WERI-Rb-1 (cell line): ENCODE measurements at regions not wholly inside any gene's neighbourhood (a gene's known extent, or its start where the extent isn't known, plus 50 kb on each side); places are given as distances from the start of the nearest gene placed in this dataset.

Experiments used
- DNase-seq: peaks from one replicate; pipeline ENCODE4 v3.0.0-alpha.2; 2020
- H3K27ac ChIP-seq: fragments of 250-450 bp; sonication (Bioruptor Pico); 2 replicates; pipeline ENCODE4 v1.5.1; 2020; ENCODE audit warnings: mild to moderate bottlenecking, moderate library complexity
- H3K27me3 ChIP-seq: fragments of 250-450 bp; sonication (Bioruptor Pico); 2 replicates; pipeline ENCODE4 v1.5.1; 2021; ENCODE audit warnings: mild to moderate bottlenecking, low read depth, moderate library complexity; ENCODE audit not compliant: insufficient read depth, severe bottlenecking
- H3K36me3 ChIP-seq: fragments of 250-450 bp; sonication (Bioruptor Pico); 2 replicates; pipeline ENCODE4 v1.5.1; 2020; ENCODE audit warnings: mild to moderate bottlenecking, moderate library complexity
- H3K4me3 ChIP-seq: 2 replicates; pipeline ENCODE4 v1.5.1; 2011; ENCODE audit warnings: low read depth, mild to moderate bottlenecking, control low read depth, low read length
- H3K9me3 ChIP-seq: fragments of 250-450 bp; sonication (Bioruptor Pico); 2 replicates; pipeline ENCODE4 v1.5.1; 2021; ENCODE audit warnings: mild to moderate bottlenecking, moderate library complexity; ENCODE audit not compliant: severe bottlenecking
- CTCF ChIP-seq: IDR thresholded peaks from 2 replicates; pipeline ENCODE4 v1.5.1; 2011; ENCODE audit warnings: low read depth, mild to moderate bottlenecking, control low read depth, inconsistent platforms, low read length

DNA sequence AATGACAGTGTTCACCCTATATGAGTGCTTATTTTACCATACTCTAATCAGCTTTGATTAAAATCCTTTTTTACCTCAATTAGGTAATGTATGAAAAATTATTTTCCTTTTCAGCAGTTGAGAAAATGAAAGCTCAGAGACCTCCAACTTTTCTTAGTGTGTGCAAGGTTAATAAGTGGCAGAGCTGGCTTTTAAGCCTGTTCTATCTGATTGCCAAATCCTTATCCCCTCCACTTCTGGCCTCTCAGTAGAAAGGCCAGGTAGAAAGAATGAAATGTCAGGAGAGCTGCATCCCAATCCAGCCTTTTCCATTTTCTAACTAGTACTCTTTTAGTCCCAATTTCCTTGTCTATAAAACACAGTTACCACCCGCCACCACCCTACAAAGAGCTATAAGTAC, 67.6 kb upstream of the LCLAT1 start:
- H3K27ac ChIP-seq: no peak overlapping the region
- TF ChIP-seq CTCF: no peak

GRCh38 chr2:30380824-30381223, 66.2 kb upstream of the LCLAT1 start:
- TF ChIP-seq CTCF: no peak
- no peaks in the 10 kb centered on the region for H3K27me3 ChIP-seq
- no peak overlapping the region for H3K4me3 ChIP-seq
- H3K9me3 ChIP-seq: no peaks in the 10 kb centered on the region
- H3K36me3 ChIP-seq: no peaks in the 10 kb centered on the region
- no peak overlapping the region for H3K27ac ChIP-seq
- no peak for DNase-seq

More for the DNA sequence above, 67.6 kb upstream of the LCLAT1 start:
- H3K9me3 ChIP-seq: no peaks in the 10 kb centered on the region
- no peaks in the 10 kb centered on the region for H3K27me3 ChIP-seq
- DNase-seq: no peak
- no peaks in the 10 kb centered on the region for H3K36me3 ChIP-seq
- H3K4me3 ChIP-seq: no peak overlapping the region

- no peak for TF ChIP-seq CTCF
- no peak overlapping the region for H3K4me3 ChIP-seq
- no peak for DNase-seq
Measured at GRCh38 chr2:30382162-30382783, 64.8 kb upstream of the LCLAT1 start.

DNA sequence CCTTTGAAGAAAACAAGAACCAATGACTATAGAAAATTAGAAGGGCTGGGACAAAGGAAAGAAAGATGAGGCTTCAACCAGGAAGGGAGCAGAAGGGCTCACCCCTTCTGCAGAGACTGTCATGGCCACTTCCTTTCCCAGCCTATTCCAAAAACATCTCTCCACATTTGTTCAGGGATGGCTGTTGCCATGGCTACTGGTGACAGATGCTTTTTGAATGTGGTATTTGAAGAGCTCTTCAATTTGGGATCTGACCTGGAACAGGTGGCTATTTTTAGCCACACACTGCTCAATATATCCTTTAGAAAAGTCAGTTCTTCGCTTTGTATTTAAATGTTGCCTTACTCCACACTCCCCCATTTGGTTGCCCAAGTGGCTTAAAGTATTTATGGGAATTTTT, 64.1 kb upstream of the LCLAT1 start:
- no peaks in the 10 kb centered on the region for H3K36me3 ChIP-seq
- no peak for DNase-seq
- H3K9me3 ChIP-seq: no peaks in the 10 kb centered on the region
- no peak overlapping the region for H3K4me3 ChIP-seq
- H3K27ac ChIP-seq: no peak overlapping the region
- no peaks in the 10 kb centered on the region for H3K27me3 ChIP-seq
- no peak for TF ChIP-seq CTCF

More at GRCh38 chr2:30382162-30382783, 64.8 kb upstream of the LCLAT1 start:
- no peaks in the 10 kb centered on the region for H3K9me3 ChIP-seq
- no peak overlapping the region for H3K27ac ChIP-seq
- no peaks in the 10 kb centered on the region for H3K27me3 ChIP-seq
- H3K36me3 ChIP-seq: no peaks in the 10 kb centered on the region

GRCh38 chr2:30385327-30385726, 61.7 kb upstream of the LCLAT1 start:
- no peak overlapping the region for H3K27ac ChIP-seq
- no peak for DNase-seq
- H3K36me3 ChIP-seq: no peaks in the 10 kb centered on the region
- H3K4me3 ChIP-seq: no peak overlapping the region
- no peaks in the 10 kb centered on the region for H3K9me3 ChIP-seq
- no peak for TF ChIP-seq CTCF
- H3K27me3 ChIP-seq: no peaks in the 10 kb centered on the region

GRCh38 chr2:30392097-30392496, 54.9 kb upstream of the LCLAT1 start:
- H3K4me3 ChIP-seq: no peak overlapping the region
- H3K36me3 ChIP-seq: no peaks in the 10 kb centered on the region
- no peaks in the 10 kb centered on the region for H3K27me3 ChIP-seq
- no peak overlapping the region for H3K27ac ChIP-seq
- DNase-seq: no peak
- TF ChIP-seq CTCF: no peak
- H3K9me3 ChIP-seq: no peaks in the 10 kb centered on the region
